Stimulated activated CD4-positive, alpha-beta T cell treated with anti-CD3 and anti-CD28 coated beads, Interleukin-15, amount 100 ng/mL, for 24 hours (primary cell): ENCODE measurements at regions not wholly inside any gene's neighbourhood (a gene's known extent, or its start where the extent isn't known, plus 50 kb on each side); places are given as distances from the start of the nearest gene placed in this dataset.

Experiments
- DNase-seq: peaks from one replicate; pipeline ENCODE4 v3.0.0-alpha.2; 2020

DNA sequence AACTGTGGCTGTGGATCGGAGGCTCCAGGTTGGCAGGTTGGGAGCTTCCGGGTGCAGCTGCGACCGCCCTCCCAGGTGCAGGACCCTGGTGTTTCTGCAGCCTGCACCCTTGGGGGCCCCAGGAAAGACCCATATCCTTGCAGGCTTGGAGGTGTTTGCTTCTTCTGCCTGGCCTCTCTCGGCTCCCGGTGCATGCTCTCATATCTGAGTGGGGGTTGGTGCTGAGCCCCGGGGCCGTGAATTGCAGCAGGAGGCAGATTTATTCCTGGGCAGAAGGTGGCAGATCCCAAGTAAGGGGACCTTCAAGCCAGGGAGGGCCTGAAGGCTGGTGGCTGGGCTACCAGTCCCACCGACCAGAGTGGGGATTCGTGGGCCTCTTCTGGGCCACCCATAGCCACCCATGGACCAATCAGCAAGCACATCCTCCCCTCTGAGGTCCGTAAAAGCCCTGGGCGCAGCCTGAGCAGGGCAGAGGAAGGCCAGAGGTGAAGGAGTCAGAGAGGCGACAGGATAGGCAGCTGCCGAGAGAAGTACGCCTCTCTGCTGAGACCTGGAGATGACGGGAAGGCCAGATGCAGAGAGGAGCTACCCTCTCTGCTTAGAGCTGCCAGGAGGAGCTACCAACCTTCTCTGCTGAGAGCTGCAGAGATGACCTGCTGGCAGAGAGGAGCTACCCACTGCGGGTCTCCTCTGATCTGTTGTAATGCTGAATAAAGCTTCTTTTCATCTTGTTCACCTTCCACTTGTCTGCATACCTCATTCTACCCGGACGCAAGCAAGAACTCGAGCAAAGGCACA lies 1279.0 kb upstream of the LRRTM1 start:
- DNase-seq = no peak

DNA sequence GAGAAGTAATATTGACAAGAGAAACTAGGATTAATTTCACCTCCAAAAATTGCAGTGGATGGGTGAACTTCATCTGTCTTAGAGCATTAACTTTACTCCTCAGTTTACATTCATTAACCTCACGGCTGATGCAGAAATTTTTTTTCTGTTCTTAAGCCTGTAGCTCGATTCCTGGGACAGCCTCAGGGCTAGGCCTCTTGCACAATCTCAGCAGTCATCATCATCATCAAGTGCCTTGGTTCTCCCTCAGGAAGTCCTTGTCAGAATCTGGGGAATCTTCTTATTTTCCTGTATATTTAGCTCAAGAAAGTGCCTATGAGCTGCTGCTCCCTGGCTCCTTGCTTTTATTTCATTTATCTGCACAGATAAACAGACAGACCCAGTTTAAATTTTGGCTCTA lies 1272.2 kb upstream of the LRRTM1 start:
- no peak for DNase-seq

- no peak for DNase-seq
These were observed 1246.6 kb upstream of the LRRTM1 start for GRCh38 chr2:81551040-81551634.

GRCh38 chr2:81550277-81550676 lies 1245.7 kb upstream of the LRRTM1 start:
- DNase-seq = no peak

DNA sequence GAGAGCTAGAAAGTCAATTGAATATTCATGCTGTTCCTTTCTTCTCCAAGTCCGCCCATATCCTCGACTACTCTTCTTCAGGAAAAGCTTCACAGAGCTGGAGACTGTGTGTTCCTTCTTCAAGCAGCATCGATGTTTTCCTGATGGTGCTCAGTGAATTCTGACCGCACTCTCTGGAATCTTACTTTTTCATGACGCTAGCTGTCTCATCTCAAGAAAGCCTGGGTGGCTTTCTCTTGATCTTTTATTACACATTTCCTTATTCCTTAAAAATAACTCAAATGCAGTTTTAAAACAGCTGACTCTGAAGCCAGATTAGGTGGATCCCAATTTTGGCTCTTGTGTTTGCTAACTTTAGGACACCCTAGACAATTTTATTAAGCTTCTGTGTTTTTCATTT lies 1245.1 kb upstream of the LRRTM1 start:
- DNase-seq = no peak

DNA sequence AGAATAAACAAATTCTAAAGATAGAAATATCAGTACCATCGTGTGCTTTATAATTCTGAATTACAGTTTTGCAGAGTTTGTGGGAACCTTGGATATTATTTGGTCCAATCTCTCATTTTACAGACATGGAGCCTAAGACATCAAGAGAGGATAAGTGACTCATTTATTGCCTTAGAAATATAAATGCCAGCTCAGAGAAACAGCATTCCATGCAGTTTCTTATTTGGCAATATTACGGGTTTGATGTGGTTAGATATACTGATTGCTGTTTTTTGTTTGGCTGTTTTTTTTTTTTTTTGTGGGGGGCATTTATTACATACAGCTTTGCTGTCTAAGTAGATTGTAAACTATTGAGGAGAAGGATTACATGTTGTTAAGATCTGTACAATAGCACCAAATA lies 1241.1 kb upstream of the LRRTM1 start:
- no peak for DNase-seq

DNA sequence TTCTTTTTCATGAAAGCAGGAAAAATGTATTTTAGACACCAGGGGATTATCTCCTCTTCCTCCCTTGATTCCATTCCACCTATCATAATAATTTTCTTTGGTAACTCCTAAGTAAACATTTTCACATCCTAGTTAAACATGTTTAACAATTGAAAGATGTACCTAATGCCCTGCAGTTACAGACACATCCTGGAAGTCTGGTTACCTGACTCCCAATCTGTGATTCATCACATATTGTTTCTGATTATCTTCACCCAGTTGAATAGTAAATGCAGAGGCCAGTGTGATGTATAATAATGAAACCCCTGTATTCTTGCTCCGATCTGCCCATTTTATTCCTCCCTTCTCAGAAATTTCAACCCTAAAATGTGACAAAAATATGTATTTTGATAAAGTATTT lies 1237.6 kb upstream of the LRRTM1 start:
- DNase-seq = no peak

DNA sequence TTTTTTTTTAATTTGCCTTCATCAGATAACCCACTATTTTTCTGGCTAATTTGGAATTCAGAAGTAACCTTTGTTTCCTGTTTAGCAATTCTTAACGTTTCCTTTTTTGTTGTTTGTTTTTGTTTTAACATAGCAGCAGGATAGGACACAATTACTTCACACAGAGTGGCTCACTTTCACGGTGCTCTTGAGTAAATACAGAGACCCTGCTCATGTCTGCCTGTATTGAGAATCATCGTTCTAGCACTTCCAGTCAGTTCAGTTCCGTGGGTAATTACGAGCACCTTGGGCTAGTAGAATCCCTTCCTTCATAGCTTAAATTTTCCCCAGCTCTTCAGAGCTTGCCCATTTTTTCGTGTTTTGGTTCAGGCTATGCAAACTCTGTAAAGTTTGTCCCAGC lies 1225.4 kb upstream of the LRRTM1 start:
- no peak for DNase-seq

DNA sequence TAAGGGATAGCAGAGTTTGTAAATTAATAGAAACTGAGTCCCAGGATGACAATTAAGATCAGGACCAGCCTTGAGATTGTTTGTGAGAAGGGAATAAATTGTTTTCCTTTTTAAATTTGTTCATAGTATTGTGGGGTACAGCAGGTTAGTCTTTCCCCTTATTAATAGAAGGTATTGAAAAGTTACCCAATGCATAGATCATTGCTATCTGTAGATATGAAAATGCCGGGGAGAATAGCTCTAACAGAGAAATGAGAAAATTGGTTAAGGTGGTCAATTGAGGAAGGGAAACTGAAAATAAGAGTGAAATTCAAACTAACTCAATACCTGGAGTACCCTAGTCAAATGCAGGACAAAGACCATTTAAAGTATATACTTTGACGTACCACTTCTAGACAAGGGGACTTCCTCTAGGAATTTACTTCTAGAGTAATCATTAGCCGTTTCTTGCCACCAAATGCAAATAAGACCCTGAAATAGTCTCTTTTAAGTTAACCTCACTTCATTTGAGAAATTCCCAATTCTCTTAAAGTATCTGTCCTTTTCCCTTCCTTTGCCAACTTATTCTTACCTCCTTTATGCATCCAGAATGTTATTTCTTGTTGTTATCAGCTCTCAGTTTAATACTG lies 1224.4 kb upstream of the LRRTM1 start:
- no peak for DNase-seq

- DNase-seq = no peak
These were observed 1218.8 kb upstream of the LRRTM1 start for GRCh38 chr2:81523344-81523743.

DNA sequence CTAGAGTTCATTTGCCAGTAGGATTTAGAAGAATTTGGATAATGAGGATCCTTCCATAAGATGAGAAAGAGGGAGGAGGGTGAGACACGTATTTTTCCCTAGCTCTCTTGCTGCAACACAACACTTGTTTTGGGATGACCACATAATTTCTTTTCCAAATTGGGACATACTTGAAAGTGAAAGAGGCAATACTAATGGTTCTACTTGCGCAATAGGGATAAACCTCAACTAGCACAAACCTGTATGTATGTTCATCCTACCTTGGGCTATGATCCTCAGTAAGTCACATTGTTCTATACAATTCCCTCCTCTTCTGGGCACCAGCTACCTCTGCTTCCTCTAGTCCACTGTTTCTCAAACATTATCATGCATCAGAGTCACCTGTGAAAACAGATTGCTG lies 1208.8 kb upstream of the LRRTM1 start:
- DNase-seq = no peak

DNA sequence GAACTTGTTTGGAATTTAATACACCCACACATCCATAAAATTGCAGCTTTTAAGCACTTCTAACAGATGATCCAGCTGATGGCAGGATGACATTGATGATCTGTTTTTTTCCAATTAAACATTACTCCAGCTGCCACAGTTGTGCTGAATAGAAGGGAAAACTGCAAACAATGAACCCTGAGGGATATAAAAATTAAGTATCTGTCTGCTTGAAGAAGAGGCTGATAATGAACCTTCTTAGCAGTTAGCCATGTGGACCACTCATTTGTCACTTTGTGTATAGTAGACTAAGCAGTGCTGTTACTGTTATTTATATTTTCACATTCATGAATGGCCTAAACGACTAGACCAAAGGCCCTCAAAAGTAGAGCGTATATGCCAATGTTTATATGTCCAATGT lies 1201.0 kb upstream of the LRRTM1 start:
- DNase-seq = no peak

DNA sequence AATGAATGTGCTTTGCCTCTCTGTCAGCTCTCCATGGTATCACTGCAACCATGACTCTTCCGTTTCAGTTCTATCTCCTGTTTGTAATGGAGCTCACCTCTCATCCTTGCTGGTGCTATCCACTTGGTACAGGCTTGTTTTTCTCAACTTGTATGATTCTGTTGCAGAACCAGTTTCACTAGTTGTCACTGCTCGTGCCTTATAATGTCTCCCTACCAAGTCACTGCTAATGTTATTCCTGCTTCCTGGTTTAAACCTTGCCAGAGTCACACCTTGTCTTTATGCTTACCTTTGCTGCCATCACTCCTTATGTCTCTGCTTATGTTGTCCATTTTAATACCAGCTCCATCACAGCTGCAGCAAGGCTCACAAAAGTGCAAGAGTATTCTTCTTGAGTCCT lies 1191.0 kb upstream of the LRRTM1 start:
- no peak for DNase-seq

DNA sequence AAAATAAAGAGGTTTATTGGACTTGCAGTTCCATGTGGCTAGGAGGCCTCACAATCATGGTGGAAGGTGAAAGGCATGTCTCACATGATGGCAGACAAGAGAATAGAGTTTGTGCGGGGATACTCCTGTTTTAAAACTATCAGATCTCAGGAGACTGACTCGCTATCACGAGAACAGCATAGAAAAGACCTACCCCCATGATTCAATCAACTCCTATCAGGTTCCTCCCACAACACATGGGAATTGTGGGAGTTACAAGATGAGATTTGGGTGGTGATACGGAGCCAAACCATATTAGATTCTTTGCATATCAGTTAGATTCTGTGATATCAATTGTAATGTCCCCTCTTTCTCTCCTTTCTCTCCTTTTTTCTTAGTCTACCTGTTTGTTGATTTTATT lies 1178.7 kb upstream of the LRRTM1 start:
- no peak for DNase-seq

- DNase-seq = no peak
These were observed 1177.4 kb upstream of the LRRTM1 start for GRCh38 chr2:81481994-81482368.

GRCh38 chr2:81481242-81481993 lies 1176.9 kb upstream of the LRRTM1 start:
- DNase-seq = no peak

DNA sequence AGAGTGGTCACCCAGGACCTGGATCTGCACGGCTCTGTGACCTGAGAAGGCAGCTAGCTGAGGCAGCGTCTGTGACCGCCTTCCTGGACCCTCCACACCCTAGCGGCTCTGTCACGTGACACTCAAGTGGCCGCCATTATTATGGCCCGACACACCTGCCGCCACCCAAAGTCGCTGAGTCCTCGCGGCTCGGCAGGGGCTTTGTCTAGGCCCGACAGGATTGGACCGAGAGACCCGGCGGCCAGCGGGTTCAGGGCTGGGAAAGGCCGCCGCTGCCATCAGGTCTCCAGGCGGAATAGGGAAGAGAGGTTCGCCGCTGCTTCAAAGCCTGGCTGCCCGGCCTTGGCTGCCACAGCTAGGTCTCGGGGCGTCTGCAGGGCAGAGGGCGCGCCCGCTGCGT lies 1162.5 kb upstream of the LRRTM1 start:
- no peak for DNase-seq

GRCh38 chr2:81462420-81462819 lies 1157.9 kb upstream of the LRRTM1 start:
- DNase-seq = no peak

DNA sequence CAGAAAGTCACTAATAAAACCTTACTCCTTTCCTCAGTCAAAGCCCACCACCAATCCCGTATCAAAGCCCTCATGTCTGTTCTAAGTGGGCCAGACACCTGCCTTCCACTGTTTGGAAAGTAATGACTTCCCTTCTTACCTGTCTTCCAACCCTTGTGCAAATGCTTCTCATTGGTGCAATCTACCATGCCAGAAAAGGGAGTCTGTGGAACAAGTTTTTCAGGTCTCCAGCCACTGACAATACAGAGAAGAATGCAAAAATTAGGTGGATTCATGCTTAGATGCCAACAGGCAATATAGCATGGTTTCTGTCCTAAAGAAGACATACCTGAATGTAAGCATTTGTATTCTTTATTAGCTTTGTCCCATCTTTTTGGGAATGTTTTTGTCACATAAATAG lies 1140.6 kb upstream of the LRRTM1 start:
- DNase-seq = no peak

DNA sequence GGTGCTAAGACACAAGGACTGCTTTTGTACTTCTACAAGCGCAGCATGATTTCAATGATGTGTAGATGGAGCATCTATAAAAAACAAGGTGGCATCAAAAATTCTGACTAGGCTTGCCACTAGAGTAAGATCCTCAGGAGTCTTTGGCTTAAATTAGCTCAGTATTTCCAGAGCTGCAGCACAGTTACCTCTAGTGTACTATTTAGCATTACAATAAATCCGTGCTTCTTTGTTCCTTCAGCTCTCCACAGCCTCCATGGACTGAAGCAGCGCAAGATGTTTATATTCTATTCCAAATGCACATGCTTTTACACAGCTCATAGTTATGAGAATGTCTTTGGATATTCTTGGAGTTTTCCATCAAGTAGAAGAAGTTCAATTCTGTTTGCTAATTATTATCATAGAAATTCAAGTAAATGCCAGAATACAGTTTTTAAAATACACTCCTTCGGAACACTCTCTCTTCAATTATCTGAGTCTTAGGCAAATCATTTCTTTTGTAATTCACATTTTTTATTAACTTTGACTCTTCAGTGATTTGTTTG lies 1133.0 kb upstream of the LRRTM1 start:
- no peak for DNase-seq

- DNase-seq = no peak
These were observed 1131.7 kb upstream of the LRRTM1 start for GRCh38 chr2:81436256-81436655.

DNA sequence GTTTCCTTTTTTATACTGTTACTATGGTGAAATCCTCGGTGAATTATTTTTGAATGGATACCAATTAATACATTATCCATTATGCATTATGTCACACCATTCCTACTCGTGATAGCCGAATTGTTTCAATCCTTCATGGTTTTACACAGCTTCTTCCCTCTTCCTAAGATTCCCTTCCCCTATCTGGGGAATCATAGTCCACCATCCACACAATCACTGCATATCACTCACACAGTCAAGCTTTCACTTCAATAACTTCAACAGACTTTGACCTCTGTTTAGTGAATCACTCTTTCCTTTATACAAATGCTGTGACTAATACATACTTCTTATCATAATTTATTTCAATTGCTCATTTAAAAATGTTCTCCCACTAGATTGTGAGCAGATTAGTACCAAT lies 1108.1 kb upstream of the LRRTM1 start:
- DNase-seq = no peak

DNA sequence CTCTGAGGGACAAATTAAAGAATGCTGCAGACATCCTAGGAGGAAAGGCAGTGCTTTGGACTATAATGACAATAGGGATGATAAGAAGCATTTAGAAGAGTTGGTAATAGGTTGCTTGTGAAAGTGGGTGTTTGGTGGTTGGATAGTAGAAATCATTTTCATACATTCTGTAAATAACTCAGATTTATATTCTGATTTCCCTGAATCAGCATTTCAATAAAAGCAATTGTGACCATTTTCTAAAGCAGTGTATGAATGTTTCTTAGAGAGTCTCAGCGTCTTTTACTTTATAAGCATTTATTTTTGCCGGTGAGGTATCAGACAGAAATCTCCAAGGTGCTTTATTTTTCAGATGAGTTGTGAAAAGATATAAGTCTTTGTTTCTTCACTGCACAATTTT lies 1099.0 kb upstream of the LRRTM1 start:
- DNase-seq = no peak
